ENCODE measurements at regions not wholly inside any gene's neighbourhood (a gene's known extent, or its start where the extent isn't known, plus 50 kb on each side); places are given as distances from the start of the nearest gene placed in this dataset.

DNA sequence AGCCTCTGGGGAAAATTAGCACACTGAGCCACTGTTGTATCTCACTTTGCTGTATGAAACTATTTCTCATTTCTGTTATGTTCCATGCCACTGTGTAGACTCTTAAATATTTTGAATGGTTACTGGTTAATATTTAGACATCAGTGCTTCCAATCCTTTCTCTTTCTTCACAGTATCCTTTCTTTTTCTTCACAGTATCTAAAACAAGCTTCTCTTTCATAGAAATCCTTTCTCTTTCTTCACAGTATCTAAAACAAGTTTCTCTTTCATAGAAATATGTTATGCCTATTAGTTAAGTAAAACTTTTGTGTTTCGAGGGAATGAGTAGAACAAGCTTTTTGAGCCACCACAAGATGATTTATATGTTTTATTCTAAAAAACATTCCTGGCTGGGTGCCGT lies 326.8 kb upstream of the KLF12 start:
- no peaks in the 10 kb centered on the region for H3K9me3 ChIP-seq (ENCODE audit: low read depth, low read length, poor library complexity, severe bottlenecking)
- intact Hi-C loops (cut with micrococcal nuclease; ENCODE audit: unreplicated experiment), result loop anchor here (10.0 kb wide), 2 partner anchors 656 to 706 kb away; no protein-coding TSS in a partner anchor

DNA sequence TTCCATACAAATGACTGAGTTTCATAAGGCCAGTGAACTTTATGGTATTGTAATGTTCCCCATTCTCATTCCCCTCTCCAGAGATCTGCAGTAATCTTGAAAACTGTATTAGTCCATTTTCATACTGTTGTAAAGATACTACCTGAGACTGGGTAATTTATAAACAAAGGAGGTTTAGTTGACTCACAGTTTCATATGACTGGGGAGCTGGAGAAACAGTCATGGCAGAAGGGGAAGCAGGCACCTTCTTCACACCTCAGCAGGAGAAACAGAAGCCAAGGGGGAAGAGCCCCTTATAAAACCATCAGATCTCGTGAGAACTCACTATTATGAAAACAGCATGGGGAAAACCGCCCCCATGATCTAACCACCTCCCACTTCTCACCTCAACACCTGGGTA lies 318.7 kb upstream of the KLF12 start:
- H3K27ac ChIP-seq (ENCODE audit: low read depth, low read length, poor library complexity, severe bottlenecking), result no peak overlapping the region
- no peaks in the 10 kb centered on the region for H3K9me3 ChIP-seq (ENCODE audit: low read depth, low read length, poor library complexity, severe bottlenecking)
- DNase-seq (ENCODE audit: low spot score), result no peak
- H3K36me3 ChIP-seq (ENCODE audit: insufficient read depth, low read length, poor library complexity, severe bottlenecking), result no peaks in the 10 kb centered on the region
- intact Hi-C loops (cut with micrococcal nuclease; ENCODE audit: unreplicated experiment), result no loop called here
- BruUV-seq (replicated peaks), result no TSS peak
- CTCF ChIA-PET, result no interaction called here
- peaks cover 11% of the 10 kb centered on the region for H3K4me1 ChIP-seq (ENCODE audit: insufficient read depth, low read length, poor library complexity, severe bottlenecking)
- H3K4me3 ChIP-seq (ENCODE audit: low read depth, low read length, poor library complexity, severe bottlenecking), result no peak overlapping the region
- no peaks in the 10 kb centered on the region for H3K27me3 ChIP-seq (replicated peaks; ENCODE audit: insufficient read depth, low read depth, low read length, poor library complexity)
- TF ChIP-seq, protein P1, sequence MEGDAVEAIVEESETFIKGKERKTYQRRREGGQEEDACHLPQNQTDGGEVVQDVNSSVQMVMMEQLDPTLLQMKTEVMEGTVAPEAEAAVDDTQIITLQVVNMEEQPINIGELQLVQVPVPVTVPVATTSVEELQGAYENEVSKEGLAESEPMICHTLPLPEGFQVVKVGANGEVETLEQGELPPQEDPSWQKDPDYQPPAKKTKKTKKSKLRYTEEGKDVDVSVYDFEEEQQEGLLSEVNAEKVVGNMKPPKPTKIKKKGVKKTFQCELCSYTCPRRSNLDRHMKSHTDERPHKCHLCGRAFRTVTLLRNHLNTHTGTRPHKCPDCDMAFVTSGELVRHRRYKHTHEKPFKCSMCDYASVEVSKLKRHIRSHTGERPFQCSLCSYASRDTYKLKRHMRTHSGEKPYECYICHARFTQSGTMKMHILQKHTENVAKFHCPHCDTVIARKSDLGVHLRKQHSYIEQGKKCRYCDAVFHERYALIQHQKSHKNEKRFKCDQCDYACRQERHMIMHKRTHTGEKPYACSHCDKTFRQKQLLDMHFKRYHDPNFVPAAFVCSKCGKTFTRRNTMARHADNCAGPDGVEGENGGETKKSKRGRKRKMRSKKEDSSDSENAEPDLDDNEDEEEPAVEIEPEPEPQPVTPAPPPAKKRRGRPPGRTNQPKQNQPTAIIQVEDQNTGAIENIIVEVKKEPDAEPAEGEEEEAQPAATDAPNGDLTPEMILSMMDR (conservative IDR thresholded peaks at IDR 0.05; ENCODE audit: low read depth, low read length), result no peak
- no peak for TF ChIP-seq EZH2 (IDR thresholded peaks at IDR 0.05; ENCODE audit: borderline replicate concordance, low read depth, low read length, poor library complexity, severe bottlenecking)
- POLR2A ChIA-PET (ENCODE audit: low non-redundant PET), result no interaction called here

More for the DNA sequence above, 326.8 kb upstream of the KLF12 start:
- H3K4me1 ChIP-seq (ENCODE audit: insufficient read depth, low read length, poor library complexity, severe bottlenecking), result peaks cover 31% of the 10 kb centered on the region
- ChIA-PET CTCF (no interaction called here), POLR2A (ENCODE audit: low non-redundant PET) (no interaction called here)
- no TSS peak for BruUV-seq (replicated peaks)
- no peaks in the 10 kb centered on the region for H3K36me3 ChIP-seq (ENCODE audit: insufficient read depth, low read length, poor library complexity, severe bottlenecking)
- no peak overlapping the region for H3K27ac ChIP-seq (ENCODE audit: low read depth, low read length, poor library complexity, severe bottlenecking)
- TF ChIP-seq, protein P1 (conservative IDR thresholded peaks at IDR 0.05; ENCODE audit: low read depth, low read length), result no peak
- TF ChIP-seq EZH2 (IDR thresholded peaks at IDR 0.05; ENCODE audit: borderline replicate concordance, low read depth, low read length, poor library complexity, severe bottlenecking), result no peak
- H3K4me3 ChIP-seq (ENCODE audit: low read depth, low read length, poor library complexity, severe bottlenecking), result no peak overlapping the region
- no peak for DNase-seq (ENCODE audit: low spot score)
- H3K27me3 ChIP-seq (replicated peaks; ENCODE audit: insufficient read depth, low read depth, low read length, poor library complexity), result no peaks in the 10 kb centered on the region

DNA sequence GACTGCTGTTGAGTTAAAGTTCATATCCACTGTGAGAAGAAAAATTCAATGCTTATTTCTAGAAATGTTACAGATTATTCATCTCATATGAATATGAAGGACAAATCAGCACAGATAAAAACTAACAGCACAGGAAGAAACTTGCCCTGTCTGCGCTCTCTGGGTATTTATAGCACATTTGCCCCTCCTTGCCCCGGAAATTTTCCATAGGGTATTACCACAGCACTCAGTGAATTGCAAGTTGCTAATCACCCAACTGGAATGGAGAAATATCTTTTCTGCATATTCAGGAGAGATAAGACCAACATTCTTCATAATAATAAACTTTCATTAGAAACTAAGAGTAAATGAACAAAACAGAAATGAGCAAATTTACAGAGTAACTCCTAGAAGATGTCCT lies 318.0 kb upstream of the KLF12 start:
- DNase-seq (ENCODE audit: low spot score), result no peak
- ChIA-PET POLR2A (ENCODE audit: low non-redundant PET) (no interaction called here), CTCF (no interaction called here)
- H3K9me3 ChIP-seq (ENCODE audit: low read depth, low read length, poor library complexity, severe bottlenecking), result no peaks in the 10 kb centered on the region
- no peak overlapping the region for H3K27ac ChIP-seq (ENCODE audit: low read depth, low read length, poor library complexity, severe bottlenecking)
- TF ChIP-seq EZH2 (IDR thresholded peaks at IDR 0.05; ENCODE audit: borderline replicate concordance, low read depth, low read length, poor library complexity, severe bottlenecking), result no peak
- TF ChIP-seq, protein P1 (conservative IDR thresholded peaks at IDR 0.05; ENCODE audit: low read depth, low read length), result no peak
- no peak overlapping the region for H3K4me3 ChIP-seq (ENCODE audit: low read depth, low read length, poor library complexity, severe bottlenecking)
- H3K36me3 ChIP-seq (ENCODE audit: insufficient read depth, low read length, poor library complexity, severe bottlenecking), result no peaks in the 10 kb centered on the region
- no TSS peak for BruUV-seq (replicated peaks)
- peaks cover 11% of the 10 kb centered on the region for H3K4me1 ChIP-seq (ENCODE audit: insufficient read depth, low read length, poor library complexity, severe bottlenecking)
- H3K27me3 ChIP-seq (replicated peaks; ENCODE audit: insufficient read depth, low read depth, low read length, poor library complexity), result no peaks in the 10 kb centered on the region
- intact Hi-C loops (cut with micrococcal nuclease; ENCODE audit: unreplicated experiment), result no loop called here
